HG03159 (cell line): ENCODE measurements at regions not wholly inside any gene's neighbourhood (a gene's known extent, or its start where the extent isn't known, plus 50 kb on each side); places are given as distances from the start of the nearest gene placed in this dataset.

Source experiments
- ATAC-seq: cut with Tn5 transposase; IDR thresholded peaks from one replicate; pipeline ENCODE4 v1.9.1; 2021; ENCODE audit warnings: mild to moderate bottlenecking, moderate library complexity; ENCODE audit not compliant: unreplicated experiment

DNA sequence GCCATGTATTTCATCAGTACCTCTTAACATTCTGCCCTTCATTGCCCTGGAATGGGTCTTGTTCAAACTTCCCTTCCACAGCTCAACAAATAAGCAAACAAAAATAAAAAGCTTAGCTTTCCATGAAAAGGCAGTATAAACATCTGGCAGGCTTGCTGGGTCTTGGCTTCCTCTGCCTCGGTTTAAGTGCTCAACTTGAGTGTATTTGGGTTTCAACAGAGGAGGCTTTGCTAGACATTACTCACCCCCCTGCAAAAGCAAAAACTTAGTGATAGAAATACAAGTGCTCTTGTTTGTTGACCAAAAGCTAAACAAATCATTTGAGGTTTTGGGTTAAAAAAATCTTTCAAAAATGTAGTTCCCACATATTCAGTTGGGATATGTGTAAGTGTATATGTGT, 518.5 kb downstream of the PLPP3 start:
- no peak for ATAC-seq

DNA sequence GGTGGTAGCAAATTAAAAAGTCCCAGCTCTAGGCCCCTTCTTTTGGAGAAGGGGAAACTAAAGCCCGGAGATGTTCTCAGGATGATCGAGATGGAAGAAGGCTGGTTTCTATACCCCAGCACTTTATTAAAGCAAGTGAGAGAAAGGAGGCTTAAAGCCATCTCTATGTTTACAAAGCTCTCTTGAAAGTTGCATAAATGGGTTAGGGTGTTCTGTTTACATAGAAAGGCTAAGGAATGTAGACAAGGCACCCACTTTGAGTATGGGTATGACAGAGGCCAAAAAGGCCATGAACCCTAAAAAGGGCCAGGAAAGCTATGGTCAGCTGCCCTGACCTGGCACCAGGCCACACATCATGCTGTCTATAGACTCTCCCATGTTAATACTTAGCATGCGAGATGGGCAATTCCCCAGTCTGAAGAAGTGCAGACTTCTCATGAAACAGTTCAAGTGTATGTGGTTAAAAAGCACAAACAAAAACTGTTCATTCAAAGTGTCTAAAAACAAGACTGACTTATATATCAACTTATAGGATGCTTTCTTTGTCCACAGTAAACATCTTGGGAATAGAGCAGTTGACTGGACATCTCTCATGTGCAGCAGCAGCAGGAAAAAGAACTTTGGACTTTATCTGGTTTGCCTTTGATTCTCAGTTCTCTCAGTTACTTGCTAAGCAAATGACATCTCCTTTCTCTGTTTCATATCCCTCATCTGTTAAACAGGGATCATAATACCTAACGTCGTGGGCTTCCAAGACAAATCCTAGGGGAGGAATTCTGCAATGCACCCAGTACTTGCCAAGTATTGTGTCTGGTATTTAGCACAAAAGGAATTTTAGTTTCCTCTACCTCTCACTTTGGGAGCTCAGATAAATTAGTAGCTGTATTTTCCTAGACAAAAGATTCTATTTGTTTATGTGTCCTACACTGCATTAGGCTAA, 521.6 kb downstream of the PLPP3 start:
- ATAC-seq = no peak

DNA sequence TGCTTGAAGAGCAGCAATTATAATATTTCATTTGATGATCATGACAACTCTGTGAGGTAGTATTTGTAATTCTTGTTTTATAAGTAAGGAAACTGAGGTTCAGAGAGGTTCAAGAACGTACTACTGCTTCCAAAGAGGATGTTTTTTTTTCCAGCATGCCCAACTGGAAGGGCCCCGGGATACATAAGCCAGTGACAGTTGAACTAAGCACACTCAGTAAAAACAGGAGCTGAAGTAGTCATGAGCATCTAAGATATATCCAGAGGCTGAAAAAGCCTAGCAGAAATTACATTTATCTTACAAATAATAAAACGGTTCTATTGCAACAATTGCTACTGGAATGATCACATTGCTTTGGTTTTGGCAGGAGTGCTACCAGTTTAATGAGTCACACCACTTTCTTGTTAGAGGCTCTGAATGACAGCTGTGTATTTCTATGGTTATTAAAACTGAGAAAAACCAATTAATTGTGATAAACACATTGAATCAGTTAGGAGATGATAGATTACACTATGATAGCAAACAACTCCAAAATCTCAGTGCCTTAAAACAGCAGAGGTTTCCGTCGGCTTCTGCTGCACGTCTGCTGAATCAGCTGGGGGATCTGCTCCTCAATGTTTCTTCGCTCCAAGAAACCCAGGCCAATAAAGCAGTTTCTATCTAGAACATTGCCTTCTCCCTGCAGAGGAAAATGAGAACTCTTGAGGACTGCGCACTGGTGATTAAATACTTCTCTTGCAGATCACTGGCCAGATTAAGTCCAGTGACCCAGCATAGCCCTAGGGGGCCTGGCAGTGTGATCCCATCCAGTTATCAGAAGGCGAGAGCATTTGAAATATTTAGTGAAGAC, 522.7 kb downstream of the PLPP3 start:
- no peak for ATAC-seq

DNA sequence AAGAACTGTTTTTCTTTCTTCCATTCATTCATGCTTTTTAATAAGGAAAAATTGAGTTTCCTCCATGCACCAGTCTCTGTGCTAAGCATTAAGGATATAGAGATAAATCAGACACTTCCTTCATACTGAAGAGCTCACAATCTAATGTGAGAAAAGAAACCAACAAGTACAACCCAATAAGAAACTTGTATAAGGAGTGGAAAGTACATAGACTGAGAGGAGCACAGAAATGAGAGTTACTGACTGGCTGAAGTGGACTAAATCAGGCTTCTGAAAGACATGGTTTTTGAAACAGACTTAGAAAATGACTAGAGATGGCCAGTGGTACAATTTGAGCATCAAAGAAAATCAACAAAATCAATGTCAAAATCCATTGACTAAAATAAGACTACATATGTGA, 524.4 kb downstream of the PLPP3 start:
- no peak for ATAC-seq

DNA sequence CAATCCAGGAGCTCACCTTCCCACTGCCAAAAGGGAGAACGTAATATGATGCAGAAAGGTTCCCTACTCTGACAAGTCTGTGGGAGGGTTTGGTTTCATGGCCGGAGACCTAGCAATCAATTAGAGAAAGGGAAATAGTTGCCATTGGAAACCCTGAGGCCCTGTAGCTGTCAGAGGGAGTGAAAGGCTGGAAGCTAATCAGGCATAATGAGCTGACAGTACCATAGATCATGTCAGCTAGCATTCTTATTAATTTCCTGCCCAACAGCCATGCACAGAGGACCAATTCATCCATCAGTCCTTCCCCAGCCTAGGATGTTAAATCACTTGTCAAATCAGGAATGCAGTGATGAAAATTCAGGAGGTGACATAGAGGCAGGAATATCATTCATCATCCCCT, 527.3 kb downstream of the PLPP3 start:
- ATAC-seq = no peak

DNA sequence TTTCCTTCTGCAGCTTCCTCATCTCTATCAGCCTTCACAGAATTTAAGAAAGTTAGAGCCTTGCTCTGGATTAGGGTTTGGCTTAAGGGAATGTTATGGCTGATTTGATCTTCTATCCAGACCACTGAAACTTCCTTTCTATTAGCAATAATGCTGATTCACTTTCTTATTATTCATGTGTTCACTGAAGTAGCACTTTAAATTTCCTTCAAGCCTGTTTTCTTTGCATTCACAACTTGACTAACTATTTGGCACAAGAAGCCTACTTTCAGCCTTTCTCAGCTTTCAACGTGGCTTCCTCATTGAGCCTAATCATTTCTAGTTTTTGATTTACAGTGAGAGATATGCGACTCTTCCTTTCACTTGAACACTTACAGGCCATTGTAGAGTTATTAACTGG, 528.5 kb downstream of the PLPP3 start:
- no peak for ATAC-seq

DNA sequence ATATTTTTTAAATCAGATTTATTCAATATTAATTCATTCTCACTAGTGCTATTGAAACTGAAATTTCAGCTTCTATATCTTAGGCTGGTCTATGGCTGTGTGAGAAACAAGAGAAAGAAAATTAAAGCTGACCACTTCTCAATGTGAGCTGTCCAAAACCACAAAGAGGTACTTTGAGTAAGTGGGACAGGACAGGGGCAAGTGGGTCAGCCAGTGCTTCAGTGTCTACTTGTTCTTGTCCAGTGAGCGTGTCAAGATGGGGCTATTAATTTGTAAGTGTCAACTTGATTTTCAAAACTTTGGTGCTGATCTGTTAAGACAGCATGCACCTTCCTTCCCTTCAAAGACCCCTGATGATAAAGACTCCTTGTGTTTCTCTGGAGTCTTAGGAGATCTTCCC, 533.9 kb downstream of the PLPP3 start:
- no peak for ATAC-seq

DNA sequence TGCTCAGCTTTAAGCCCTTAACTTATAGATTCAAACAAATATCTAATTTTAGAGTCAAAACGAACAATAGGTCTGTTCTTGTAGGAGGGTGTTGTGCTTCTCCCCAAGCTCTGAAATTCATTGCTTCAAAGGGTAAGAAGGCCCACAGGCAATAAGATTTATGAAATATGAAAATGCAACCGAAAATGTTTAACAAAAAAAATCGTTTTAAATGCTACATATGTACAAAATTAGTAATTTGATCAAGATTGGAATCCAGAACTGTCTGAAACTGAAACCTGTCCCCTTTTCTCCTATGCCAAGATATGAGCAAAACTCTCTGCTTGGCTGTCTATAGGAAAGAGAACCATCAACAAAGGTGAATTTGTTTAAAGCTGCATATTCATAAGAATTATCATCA, 534.3 kb downstream of the PLPP3 start:
- no peak for ATAC-seq

DNA sequence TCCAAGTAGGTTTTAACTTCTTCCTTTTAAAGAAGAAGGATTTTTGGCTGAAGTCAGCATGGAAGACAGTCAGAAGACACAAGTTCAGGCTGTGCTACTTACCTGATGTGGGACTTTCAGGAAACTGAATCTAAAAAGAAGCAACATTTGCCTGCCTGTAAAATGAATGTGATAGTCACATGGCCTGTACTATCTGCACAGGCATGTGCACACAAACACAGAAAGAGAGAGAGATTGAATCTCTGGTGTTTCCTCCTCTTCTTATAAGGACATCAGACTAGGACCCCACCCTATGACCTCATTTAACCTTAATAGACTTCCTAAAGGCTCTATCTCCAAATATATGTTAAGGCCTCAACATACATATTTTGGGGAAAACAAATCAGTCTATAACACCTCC, 542.9 kb downstream of the PLPP3 start:
- no peak for ATAC-seq

DNA sequence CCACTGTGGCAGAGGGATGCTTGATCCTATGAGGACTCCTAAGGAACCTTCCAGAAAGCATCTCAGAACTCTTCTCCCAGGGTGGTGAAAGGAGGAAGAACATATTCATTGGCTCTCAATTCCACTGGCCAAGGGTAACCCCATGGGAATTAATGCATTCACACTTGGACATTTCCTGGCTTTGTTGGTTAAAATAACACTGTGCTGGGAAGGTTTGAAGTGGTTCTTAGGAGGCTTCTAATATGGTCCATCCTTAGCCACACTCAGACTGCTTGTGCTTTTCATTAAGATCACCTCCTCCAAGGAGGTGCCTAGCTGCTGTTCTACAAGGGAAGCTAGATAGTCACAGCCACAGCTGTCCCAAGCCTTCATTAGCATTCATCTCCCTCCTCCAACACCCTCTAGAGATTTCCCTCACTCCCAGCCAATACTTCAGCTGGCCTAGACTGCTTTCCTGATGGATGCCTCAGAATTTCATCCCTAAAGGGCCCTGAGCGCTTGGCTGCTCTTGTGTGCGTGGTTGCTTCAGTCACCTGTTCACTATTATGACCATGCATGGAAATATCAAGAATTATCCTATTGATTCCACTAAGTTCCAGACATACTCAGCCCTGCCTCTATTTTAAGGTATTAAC, 544.4 kb downstream of the PLPP3 start:
- no peak for ATAC-seq

DNA sequence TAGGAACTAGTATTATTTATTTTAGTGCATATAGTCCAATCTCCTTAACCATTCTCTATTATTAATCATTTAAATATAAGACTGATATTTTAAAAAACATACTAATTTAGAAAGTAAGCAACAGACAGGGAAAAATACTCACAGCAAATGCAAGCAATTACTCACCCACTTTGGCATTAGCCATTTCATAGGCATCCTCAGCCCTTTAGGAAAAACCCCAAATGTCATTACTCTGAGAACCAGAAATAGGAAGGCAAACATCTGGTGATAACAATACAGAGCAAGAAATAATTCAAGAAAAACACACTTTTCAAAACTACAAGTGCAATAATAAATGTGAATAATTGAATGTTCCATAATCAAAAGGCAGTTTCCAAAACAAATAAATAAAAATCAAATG, 545.1 kb downstream of the PLPP3 start:
- ATAC-seq = no peak

DNA sequence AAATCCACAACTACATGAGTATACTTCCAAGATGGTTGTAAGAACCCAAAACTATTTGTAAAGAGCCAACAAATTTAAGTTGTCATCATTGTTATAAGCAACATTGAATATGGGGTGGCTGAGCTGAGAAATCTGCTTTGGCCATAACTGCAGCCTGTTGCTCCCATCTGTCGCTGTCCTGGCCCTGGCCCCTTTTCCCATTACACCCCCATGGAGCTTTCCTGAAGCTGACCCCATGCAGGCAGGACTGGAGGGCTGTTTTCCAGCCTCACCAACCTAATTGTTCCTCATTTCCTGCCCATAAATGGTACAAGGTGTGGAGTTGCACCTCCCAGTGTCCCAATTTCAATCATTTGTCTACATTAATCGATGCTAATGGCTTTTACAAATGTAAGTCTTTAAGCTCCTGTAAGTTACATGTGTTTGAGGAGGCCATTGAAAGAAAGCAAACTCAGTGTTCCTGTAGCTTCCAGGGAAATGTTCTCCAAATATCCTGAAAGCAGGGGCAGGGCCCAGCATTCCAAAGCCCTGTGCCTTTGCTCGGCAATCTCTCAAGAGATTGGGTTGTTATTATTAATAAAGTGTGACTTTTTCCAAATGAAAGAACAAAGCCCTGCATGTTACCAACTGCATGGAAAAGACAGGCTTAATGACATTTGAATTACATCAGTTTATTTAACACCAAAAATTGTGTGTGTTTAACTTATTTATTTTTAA, 545.9 kb downstream of the PLPP3 start:
- ATAC-seq = no peak

DNA sequence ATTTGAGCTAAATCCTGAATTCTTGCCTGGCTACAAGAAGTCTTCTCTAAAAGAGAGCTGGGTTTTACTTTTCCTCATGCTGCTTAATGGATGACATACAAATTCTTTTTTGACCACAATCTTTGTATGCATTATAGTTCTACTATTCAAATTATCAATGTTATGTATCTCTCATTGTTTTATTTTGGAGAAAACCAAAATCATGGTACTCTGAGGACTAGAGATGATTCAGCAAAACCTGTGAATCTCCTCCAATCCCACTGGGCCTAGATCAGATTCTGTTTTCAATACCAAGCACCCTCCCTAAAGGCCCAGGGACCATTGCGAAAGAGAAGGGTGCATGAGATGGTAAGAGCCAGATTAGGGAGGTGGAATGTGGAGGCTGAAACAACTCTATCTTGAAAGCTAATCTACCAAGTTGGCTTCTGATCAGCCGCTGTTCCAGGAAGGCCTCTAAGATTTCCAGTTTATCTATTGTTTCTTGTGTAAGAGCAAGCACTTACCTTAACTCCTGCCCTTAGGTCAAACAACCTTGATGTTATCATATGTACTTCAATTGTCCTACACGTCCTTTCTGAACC, 547.2 kb downstream of the PLPP3 start:
- ATAC-seq = no peak

DNA sequence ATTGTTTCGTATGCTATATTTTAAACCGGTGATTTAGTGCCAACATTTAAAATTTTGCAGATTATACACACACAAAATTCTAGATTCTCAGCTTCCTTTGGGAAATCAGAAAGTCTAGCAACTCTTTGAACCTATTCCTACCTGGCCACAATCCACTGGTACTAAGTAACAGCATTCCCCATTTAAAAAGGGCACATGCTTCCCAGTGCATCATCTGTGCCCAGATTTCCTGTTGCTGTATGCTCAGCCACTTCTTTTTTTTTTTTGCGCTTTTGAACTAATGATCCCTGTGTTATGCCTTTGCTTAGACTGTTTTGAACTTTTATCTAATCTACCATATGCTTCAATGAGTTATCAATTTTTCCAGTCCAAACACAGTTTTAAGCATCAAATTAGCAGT, 548.4 kb downstream of the PLPP3 start:
- no peak for ATAC-seq

DNA sequence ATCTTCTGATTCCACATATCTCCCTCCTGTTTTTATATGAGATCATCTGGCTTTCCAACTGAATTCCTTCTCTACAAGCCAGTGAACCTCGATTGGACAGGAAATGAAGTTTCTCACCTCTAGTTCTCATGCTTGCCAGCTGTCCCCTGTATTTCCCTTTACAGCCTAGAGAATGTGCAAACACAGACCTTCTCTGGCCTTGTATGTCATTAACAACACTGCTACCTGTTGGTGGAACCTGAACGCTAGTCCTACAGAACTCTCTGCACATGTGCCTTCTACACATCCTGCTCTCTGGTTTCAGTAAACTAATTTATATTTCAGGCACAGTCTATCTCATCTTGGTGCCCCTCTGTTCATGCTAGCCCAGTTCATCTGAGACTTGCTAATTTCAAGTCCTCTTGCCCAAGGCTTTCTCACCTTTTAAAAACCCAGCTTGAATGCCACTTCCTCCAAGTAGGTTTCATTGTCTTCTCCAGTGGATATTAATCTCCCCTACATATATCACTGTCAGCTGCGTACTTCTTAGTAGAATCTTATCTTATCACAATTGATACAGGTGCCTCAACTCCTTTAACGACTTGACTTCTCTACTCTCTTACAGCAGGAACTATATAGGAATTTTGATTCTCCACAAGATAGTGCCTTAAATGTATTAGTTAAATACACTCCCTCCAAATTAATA, 549.9 kb downstream of the PLPP3 start:
- no peak for ATAC-seq

DNA sequence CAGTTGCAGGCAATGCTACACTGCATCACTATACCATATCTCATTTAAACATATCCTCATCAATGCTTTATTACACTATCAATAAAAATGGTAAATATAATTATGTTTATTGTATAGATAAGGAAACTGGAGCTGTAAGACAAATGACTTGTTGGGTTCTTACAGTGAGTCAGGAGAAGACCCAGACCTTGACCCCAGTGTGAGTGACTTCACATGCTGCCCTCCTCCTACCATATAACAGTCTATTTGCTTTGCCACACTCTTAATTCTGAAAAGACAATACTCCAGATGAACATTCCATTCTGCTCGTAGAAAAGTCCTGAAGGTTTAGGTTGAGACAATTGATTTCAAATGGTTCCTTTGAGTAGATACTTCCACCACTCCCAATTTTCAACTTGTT, 550.5 kb downstream of the PLPP3 start:
- no peak for ATAC-seq

DNA sequence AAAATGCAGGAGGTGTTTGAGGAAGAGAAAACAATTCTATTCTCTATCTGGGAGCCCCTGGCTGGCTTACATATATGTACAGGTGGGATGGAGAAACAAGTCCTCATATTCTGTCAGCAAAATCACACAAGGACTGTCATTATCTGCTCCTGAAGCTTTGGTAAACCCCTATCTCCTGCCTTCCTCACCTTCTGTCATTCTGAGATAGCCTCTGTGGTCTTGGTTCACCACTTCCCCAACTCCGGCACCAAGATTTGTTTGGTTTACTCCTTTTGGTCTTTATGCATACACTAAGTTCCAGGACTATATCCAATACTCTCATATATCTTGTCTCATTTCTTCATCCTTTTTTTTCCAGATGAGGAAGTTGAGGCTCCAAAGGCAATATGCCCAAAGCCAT, 551.1 kb downstream of the PLPP3 start:
- no peak for ATAC-seq

DNA sequence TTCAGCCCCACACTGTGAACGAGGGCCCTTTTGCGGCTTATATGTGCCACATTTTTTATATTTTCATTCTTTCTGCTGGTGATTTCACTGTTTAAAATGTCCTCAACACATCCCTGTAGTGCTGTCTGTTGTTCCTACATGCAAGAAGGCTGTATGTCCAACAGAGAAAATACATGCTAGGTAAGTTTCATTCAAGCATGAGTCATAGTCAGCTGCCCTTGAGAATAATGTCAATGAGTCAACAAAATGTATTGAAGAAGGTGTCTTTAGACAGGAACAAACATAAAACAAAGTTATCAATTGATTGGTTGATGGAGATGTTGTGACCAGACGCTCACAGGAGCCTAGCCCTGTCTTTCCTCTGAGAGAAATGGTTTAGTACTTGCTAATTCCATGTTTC, 553.4 kb downstream of the PLPP3 start:
- ATAC-seq = no peak

DNA sequence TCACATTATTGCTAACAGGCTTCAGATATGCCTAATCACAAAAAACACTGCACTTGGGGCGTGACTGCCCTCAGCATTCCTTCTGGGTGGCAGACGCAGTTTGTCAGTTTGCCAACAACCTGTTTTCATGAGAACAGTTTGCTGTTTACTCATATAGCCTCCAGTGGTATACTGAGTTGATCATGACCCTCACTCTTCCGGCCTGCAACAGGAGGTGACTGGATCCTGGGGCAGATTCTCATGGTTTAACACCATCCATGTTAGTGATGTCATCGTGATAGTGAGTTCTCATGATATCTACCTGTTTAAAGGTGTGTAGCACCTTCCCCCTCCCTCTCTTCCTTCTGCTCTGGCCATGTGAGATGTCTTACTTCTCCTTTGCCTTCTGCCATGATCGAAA, 555.2 kb downstream of the PLPP3 start:
- ATAC-seq = no peak

DNA sequence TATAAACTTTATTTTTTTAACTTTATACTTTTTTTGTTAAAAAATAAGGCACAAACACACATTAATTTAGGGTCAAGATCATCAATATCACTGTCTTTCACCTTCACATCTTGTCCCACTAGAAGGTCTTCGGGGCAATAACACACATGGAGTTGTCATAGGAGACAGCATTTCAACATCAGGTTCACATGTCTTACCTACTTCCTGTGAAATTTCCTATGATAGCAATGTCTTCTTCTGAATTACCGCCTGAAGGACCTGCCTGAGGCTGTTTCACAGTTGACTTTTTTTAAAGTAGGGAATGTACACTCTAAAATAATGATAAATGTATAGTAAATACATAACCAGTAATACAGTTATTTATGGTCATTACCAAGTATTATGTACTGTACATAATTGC, 559.4 kb downstream of the PLPP3 start:
- ATAC-seq = no peak
